Spleen (tissue), 11 donors: ENCODE measurements at regions not wholly inside any gene's neighbourhood (a gene's known extent, or its start where the extent isn't known, plus 50 kb on each side); places are given as distances from the start of the nearest gene placed in this dataset.

Experiments used
- DNase-seq: peaks from one replicate; pipeline ENCODE4 v3.0.0-alpha.2; 2020
- H3K27ac ChIP-seq, 8 donors: fragments of 200-600 bp; sonication (generic) in 7 of 8; 1 replicate in 4 of 8; 2 replicates in 4 of 8; pipeline versions ENCODE4 v1.5.0 to v1.8.0; 2016 to 2021; ENCODE audit warnings: inconsistent platforms in 4 of 8, mild to moderate bottlenecking in 4 of 8, moderate library complexity in 1 of 8
- H3K27me3 ChIP-seq, 7 donors: fragments of 200-600 bp; sonication (generic) in 6 of 7; replicated peaks in 1 of 7; 1 replicate in 4 of 7; 2 replicates in 3 of 7; pipeline versions ENCODE4 v1.5.0 to v1.8.0; 2016 to 2021; ENCODE audit warnings: inconsistent platforms in 3 of 7, mild to moderate bottlenecking in 1 of 7
- H3K36me3 ChIP-seq, 6 donors: fragments of 200-600 bp; sonication (generic) in 5 of 6; 1 replicate in 4 of 6; 2 replicates in 2 of 6; pipeline versions ENCODE4 v1.5.0 to v1.8.0; 2016 to 2021; ENCODE audit warnings: inconsistent platforms in 2 of 6
- H3K4me1 ChIP-seq, 6 donors: fragments of 200-600 bp; sonication (generic) in 5 of 6; 1 replicate in 3 of 6; 2 replicates in 3 of 6; pipeline versions ENCODE4 v1.5.0 to v1.8.0; 2016 to 2021; ENCODE audit warnings: inconsistent platforms in 3 of 6
- H3K4me3 ChIP-seq, 8 donors: fragments of 200-600 bp; sonication (generic) in 7 of 8; 1 replicate in 4 of 8; 2 replicates in 4 of 8; pipeline versions ENCODE4 v1.5.0 to v1.8.0; 2016 to 2021; ENCODE audit warnings: inconsistent platforms in 4 of 8, mild to moderate bottlenecking in 4 of 8, moderate library complexity in 2 of 8
- H3K9me3 ChIP-seq, 8 donors: fragments of 200-600 bp; sonication (generic) in 7 of 8; 1 replicate in 4 of 8; 2 replicates in 4 of 8; pipeline versions ENCODE4 v1.5.0 to v1.8.0; 2016 to 2021; ENCODE audit warnings: inconsistent platforms in 4 of 8
- CTCF ChIP-seq, 11 experiments: fragments of 200-600 bp in 7 of 11; fragments of 450-650 bp in 4 of 11; sonication (generic) in 4 of 11; IDR thresholded peaks in 8 of 11; conservative IDR thresholded peaks in 3 of 11; 1 replicate in 7 of 11; 2 replicates in 4 of 11; pipeline versions ENCODE4 v1.4.0 to v1.8.0; 2016 to 2021; ENCODE audit warnings: antibody characterized with exemption in 11 of 11, inconsistent platforms in 4 of 11, mild to moderate bottlenecking in 1 of 11
- POLR2A ChIP-seq, 3 donors: fragments of 450-650 bp; IDR thresholded peaks; one replicate each; pipeline ENCODE4 v1.5.1; 2017; ENCODE audit warnings: antibody characterized with exemption in 3 of 3, mild to moderate bottlenecking in 1 of 3
- POLR2AphosphoS5 ChIP-seq, 3 donors: sonication (generic); formaldehyde crosslinking; IDR thresholded peaks; one replicate each; pipeline ENCODE4 v1.5.1; 2017; ENCODE audit warnings: antibody characterized with exemption in 3 of 3
- WGBS, 5 donors: extraction: QIAGEN DNeasy Blood & Tissue Kit in 3 of 5; methylation state at CpG; one replicate each; pipeline versions ENCODE4 v1.1.5 to v1.1.7; 2013 to 2018; 5-methylcytosine and 5-hydroxymethylcytosine counted together
- intact Hi-C: fragments of 100-400 bp; cut with DNase I; formaldehyde crosslinking; loops from one replicate; pipeline ENCODE4 v1.15.0; 2023; ENCODE audit warnings: low total_unique reads
- donor health status: healthy with polysubstance abuse.
- donor health status: DM: no; HTN: no; CAD: no; lungs with moderate emphysema.
- donor health status: DM: no; HTN: no; CAD: no.
- donor health status: Bipolar disorder and iron deficiency.
- donor health status: healthy.
- donor health status: DM: no; HTN: no; CAD: no.
- donor health status: DM: yes; HTN: yes; CAD: no.

- DNase-seq, result no peak
- WGBS, 5 donors, result 57 to 78% (median 74%) methylated on average over 1 of the region's 1 CpG
- Histone ChIP-seq H3K27me3 (no peaks in the 10 kb centered on the region), H3K9me3 (peaks cover 0 to 19% (median 15%) of the 10 kb centered on the region in 8 donors), H3K27ac (no peak overlapping the region), H3K4me3 (no peak overlapping the region), H3K4me1 (no peaks in the 10 kb centered on the region), H3K36me3 (no peaks in the 10 kb centered on the region)
- intact Hi-C loops, result no loop called here
- TF ChIP-seq CTCF (IDR thresholded peaks at IDR 0.05 in 8 of 11, conservative IDR thresholded peaks at IDR 0.05 in 3 of 11), result no peak
- TF ChIP-seq POLR2AphosphoS5 (IDR thresholded peaks at IDR 0.05), result no peak
- no peak for TF ChIP-seq POLR2A (IDR thresholded peaks at IDR 0.05)
Measured at GRCh38 chr3:104816716-104817115, 550.0 kb upstream of the ALCAM start.

- peaks cover 0 to 36% (median 20%) of the 10 kb centered on the region in 8 donors for H3K9me3 ChIP-seq
- H3K4me3 ChIP-seq, result no peak overlapping the region
- intact Hi-C loops, result no loop called here
- WGBS, 5 donors, result 41 to 48% (median 46%) methylated on average over 2 of the region's 2 CpGs
- H3K4me1 ChIP-seq, result no peaks in the 10 kb centered on the region
- no peaks in the 10 kb centered on the region for H3K36me3 ChIP-seq
- no peak for TF ChIP-seq CTCF (IDR thresholded peaks at IDR 0.05 in 8 of 11, conservative IDR thresholded peaks at IDR 0.05 in 3 of 11)
- no peak for TF ChIP-seq POLR2AphosphoS5 (IDR thresholded peaks at IDR 0.05)
- no peak for TF ChIP-seq POLR2A (IDR thresholded peaks at IDR 0.05)
- no peak overlapping the region for H3K27ac ChIP-seq
- no peaks in the 10 kb centered on the region for H3K27me3 ChIP-seq
- DNase-seq, result no peak
Measured at GRCh38 chr3:104819333-104819732, 547.4 kb upstream of the ALCAM start.

GRCh38 chr3:104820959-104821358, 545.8 kb upstream of the ALCAM start:
- intact Hi-C loops, result no loop called here
- H3K4me3 ChIP-seq, result no peak overlapping the region
- no peaks in the 10 kb centered on the region for H3K27me3 ChIP-seq
- no peak for DNase-seq
- no peak for TF ChIP-seq CTCF (IDR thresholded peaks at IDR 0.05 in 8 of 11, conservative IDR thresholded peaks at IDR 0.05 in 3 of 11)
- no peak for TF ChIP-seq POLR2AphosphoS5 (IDR thresholded peaks at IDR 0.05)
- no peak for TF ChIP-seq POLR2A (IDR thresholded peaks at IDR 0.05)
- 58 to 94% (median 68%) methylated on average over 1 of the region's 1 CpG for WGBS, 5 donors
- H3K27ac ChIP-seq, result no peak overlapping the region
- no peaks in the 10 kb centered on the region for H3K36me3 ChIP-seq
- H3K4me1 ChIP-seq, result no peaks in the 10 kb centered on the region
- H3K9me3 ChIP-seq, result peaks cover 0 to 36% (median 20%) of the 10 kb centered on the region in 8 donors

GRCh38 chr3:104825116-104825515, 541.6 kb upstream of the ALCAM start:
- Histone ChIP-seq H3K27ac (no peak overlapping the region), H3K4me1 (no peaks in the 10 kb centered on the region), H3K9me3 (peaks cover 0 to 35% (median 20%) of the 10 kb centered on the region in 8 donors), H3K27me3 (no peaks in the 10 kb centered on the region), H3K4me3 (no peak overlapping the region), H3K36me3 (no peaks in the 10 kb centered on the region)
- 37 to 48% (median 41%) methylated on average over 1 of the region's 1 CpG for WGBS, 5 donors
- no peak for DNase-seq
- intact Hi-C loops, result no loop called here
- TF ChIP-seq POLR2AphosphoS5 (IDR thresholded peaks at IDR 0.05), result no peak
- no peak for TF ChIP-seq CTCF (IDR thresholded peaks at IDR 0.05 in 8 of 11, conservative IDR thresholded peaks at IDR 0.05 in 3 of 11)
- TF ChIP-seq POLR2A (IDR thresholded peaks at IDR 0.05), result no peak
